ENCODE measurements at regions not wholly inside any gene's neighbourhood (a gene's known extent, or its start where the extent isn't known, plus 50 kb on each side); places are given as distances from the start of the nearest gene placed in this dataset.

GRCh38 chr11:19459240-19459639, 218.5 kb upstream of the E2F8 start:
- no peaks in the 10 kb centered on the region for H3K9me3 ChIP-seq (replicated peaks; ENCODE audit: control insufficient read depth, insufficient read depth, low read depth, low read length)
- TF ChIP-seq CC2D1A (IDR thresholded peaks at IDR 0.05) (no peak), ZNF551 (CRISPR knock-in tag; IDR thresholded peaks at IDR 0.05) (no peak)
- H3K9ac ChIP-seq (ENCODE audit: insufficient read depth in 1 of 2, low read depth in 2 of 2, low read length in 2 of 2) = no peak overlapping the region
- H4K20me1 ChIP-seq (replicated peaks; ENCODE audit: control insufficient read depth, insufficient read depth, low read length) = no peaks in the 10 kb centered on the region
- intact Hi-C loops (cut with micrococcal nuclease) = no loop called here
- no peak overlapping the region for H3K4me2 ChIP-seq (ENCODE audit: insufficient read depth, low read length)
- no peaks in the 10 kb centered on the region for H3K36me3 ChIP-seq (ENCODE audit: control insufficient read depth, insufficient read depth, low read length)
- no peak overlapping the region for H2AFZ ChIP-seq (ENCODE audit: low read depth, low read length)
- peaks cover 5 to 22% of the 10 kb centered on the region in 2 experiments; a peak in 4 of 5 replicates for H3K27me3 ChIP-seq (ENCODE audit: control insufficient read depth in 2 of 2, insufficient read depth in 2 of 2, low read length in 2 of 2)
- FAIRE-seq (no peak), ATAC-seq (no peak), DNase-seq (ENCODE audit: extremely low read depth in 1 of 4, low spot score in 3 of 4) (no peak)
- H3K27ac ChIP-seq (ENCODE audit: extremely low read depth, low read depth, low read length) = no peak overlapping the region
- no peak overlapping the region for H3K4me3 ChIP-seq
- no TSS peak for BruUV-seq (replicated peaks)
- in situ Hi-C loops (cut with MboI) = no loop called here
- POLR2A ChIA-PET = interaction anchor here (0.6 to 1.4 kb wide), 2 partner anchors 14 to 53 kb away, joined by 3 read pairs; no protein-coding TSS in a partner anchor
- H3K9me1 ChIP-seq (ENCODE audit: control insufficient read depth, insufficient read depth, low read length) = no peaks in the 10 kb centered on the region
- no peaks in the 10 kb centered on the region for H3K4me1 ChIP-seq (replicated peaks in 1 of 2; ENCODE audit: control insufficient read depth in 2 of 2, insufficient read depth in 2 of 2, low read length in 2 of 2)
- CTCF ChIA-PET (ENCODE audit: low intra/inter-chr PET ratio) = no interaction called here
- H3K79me2 ChIP-seq (ENCODE audit: control insufficient read depth, insufficient read depth, low read length) = no peaks in the 10 kb centered on the region

GRCh38 chr11:19458721-19459120, 218.0 kb upstream of the E2F8 start:
- Histone ChIP-seq H3K9ac (ENCODE audit: insufficient read depth in 1 of 2, low read depth in 2 of 2, low read length in 2 of 2) (no peak overlapping the region), H3K36me3 (ENCODE audit: control insufficient read depth, insufficient read depth, low read length) (no peaks in the 10 kb centered on the region), H3K4me1 (replicated peaks in 1 of 2; ENCODE audit: control insufficient read depth in 2 of 2, insufficient read depth in 2 of 2, low read length in 2 of 2) (no peaks in the 10 kb centered on the region), H3K79me2 (ENCODE audit: control insufficient read depth, insufficient read depth, low read length) (no peaks in the 10 kb centered on the region), H3K4me3 (no peak overlapping the region), H3K9me3 (replicated peaks; ENCODE audit: control insufficient read depth, insufficient read depth, low read depth, low read length) (no peaks in the 10 kb centered on the region), H3K4me2 (ENCODE audit: insufficient read depth, low read length) (no peak overlapping the region), H4K20me1 (replicated peaks; ENCODE audit: control insufficient read depth, insufficient read depth, low read length) (no peaks in the 10 kb centered on the region), H3K9me1 (ENCODE audit: control insufficient read depth, insufficient read depth, low read length) (no peaks in the 10 kb centered on the region), H3K27ac (ENCODE audit: extremely low read depth, low read depth, low read length) (no peak overlapping the region), H2AFZ (ENCODE audit: low read depth, low read length) (no peak overlapping the region), H3K27me3 (ENCODE audit: control insufficient read depth in 2 of 2, insufficient read depth in 2 of 2, low read length in 2 of 2) (peaks cover 5 to 23% of the 10 kb centered on the region in 2 experiments; a peak in 3 of 5 replicates)
- intact Hi-C loops (cut with micrococcal nuclease) = no loop called here
- ATAC-seq (no peak), DNase-seq (ENCODE audit: extremely low read depth in 1 of 4, low spot score in 3 of 4) (no peak), FAIRE-seq (no peak)
- BruUV-seq (replicated peaks) = no TSS peak
- WGBS (ENCODE audit: insufficient coverage, low coverage, missing lambda C conversion rate) = 0% methylated on average over 3 of the region's 3 CpGs
- CTCF ChIA-PET (ENCODE audit: low intra/inter-chr PET ratio) = no interaction called here
- in situ Hi-C loops (cut with MboI) = no loop called here
- POLR2A ChIA-PET = interaction anchor here (0.6 to 1.4 kb wide), 2 partner anchors 13 to 52 kb away, joined by 3 read pairs; no protein-coding TSS in a partner anchor
- TF ChIP-seq JUND (IDR thresholded peaks at IDR 0.05; ENCODE audit: borderline replicate concordance, low read depth, low read length) (no peak), JUND (tag; IDR thresholded peaks at IDR 0.05; ENCODE audit: borderline replicate concordance, low read depth, low read length) (no peak), ATF7 (IDR thresholded peaks at IDR 0.05) (no peak), ZFP91 (CRISPR knock-in tag; IDR thresholded peaks at IDR 0.05) (no peak), RFX1 (IDR thresholded peaks at IDR 0.05) (no peak), TBL1XR1 (IDR thresholded peaks at IDR 0.05; ENCODE audit: low read length in 2 of 2) (no peak), ZBTB49 (CRISPR knock-in tag; IDR thresholded peaks at IDR 0.05; ENCODE audit: borderline replicate concordance) (no peak)
- TF ChIP-seq, protein P1, sequence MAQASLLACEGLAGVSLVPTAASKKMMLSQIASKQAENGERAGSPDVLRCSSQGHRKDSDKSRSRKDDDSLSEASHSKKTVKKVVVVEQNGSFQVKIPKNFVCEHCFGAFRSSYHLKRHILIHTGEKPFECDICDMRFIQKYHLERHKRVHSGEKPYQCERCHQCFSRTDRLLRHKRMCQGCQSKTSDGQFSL (CRISPR knock-in tag; IDR thresholded peaks at IDR 0.05) = no peak
- TF ChIP-seq, protein P1 (tag; IDR thresholded peaks at IDR 0.05) = no peak
- TF ChIP-seq, protein P2, sequence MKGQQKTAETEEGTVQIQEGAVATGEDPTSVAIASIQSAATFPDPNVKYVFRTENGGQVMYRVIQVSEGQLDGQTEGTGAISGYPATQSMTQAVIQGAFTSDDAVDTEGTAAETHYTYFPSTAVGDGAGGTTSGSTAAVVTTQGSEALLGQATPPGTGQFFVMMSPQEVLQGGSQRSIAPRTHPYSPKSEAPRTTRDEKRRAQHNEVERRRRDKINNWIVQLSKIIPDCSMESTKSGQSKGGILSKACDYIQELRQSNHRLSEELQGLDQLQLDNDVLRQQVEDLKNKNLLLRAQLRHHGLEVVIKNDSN (CRISPR knock-in tag; IDR thresholded peaks at IDR 0.05) = no peak
